ENCODE measurements at regions not wholly inside any gene's neighbourhood (a gene's known extent, or its start where the extent isn't known, plus 50 kb on each side); places are given as distances from the start of the nearest gene placed in this dataset.
"Not testable (repeated sequence)": the region's sequence is repeated elsewhere in the genome, so short reads cannot be mapped to it uniquely, and the experiment has no call there.

DNA sequence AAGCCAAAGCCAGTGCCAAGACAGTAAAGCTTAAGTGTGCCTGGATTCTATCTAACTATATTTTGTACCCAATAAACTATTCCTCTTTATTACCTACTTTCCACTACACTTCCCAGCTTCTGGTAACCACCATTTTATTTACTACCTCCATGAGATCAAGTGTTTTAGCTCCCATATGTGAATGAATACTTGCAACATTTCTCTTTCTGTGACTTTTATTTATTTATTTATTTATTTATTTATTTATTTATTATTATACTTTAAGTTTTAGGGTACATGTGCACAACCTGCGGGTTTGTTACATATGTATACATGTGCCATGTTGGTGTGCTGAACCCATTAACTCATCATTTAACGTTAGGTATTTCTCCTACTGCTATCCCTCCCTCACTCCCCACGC, 582.1 kb downstream of the AMY1C start:
- ChIA-PET POLR2A (ENCODE audit: unreplicated experiment) (no interaction called here), CTCF (no interaction called here)
- H3K27ac ChIP-seq = no peak overlapping the region
- BruUV-seq (replicated peaks) = no TSS peak
- H4K20me1 ChIP-seq (ENCODE audit: insufficient read depth) = no peaks in the 10 kb centered on the region
- H3F3A ChIP-seq (ENCODE audit: insufficient read depth, low read depth) = no peaks in the 10 kb centered on the region
- H3K9me3 ChIP-seq (ENCODE audit: insufficient read depth, low read depth) = no peaks in the 10 kb centered on the region
- no peak overlapping the region for H3K4me2 ChIP-seq
- H3K4me1 ChIP-seq (replicated peaks; ENCODE audit: insufficient read depth) = no peaks in the 10 kb centered on the region
- TF ChIP-seq, protein P1, sequence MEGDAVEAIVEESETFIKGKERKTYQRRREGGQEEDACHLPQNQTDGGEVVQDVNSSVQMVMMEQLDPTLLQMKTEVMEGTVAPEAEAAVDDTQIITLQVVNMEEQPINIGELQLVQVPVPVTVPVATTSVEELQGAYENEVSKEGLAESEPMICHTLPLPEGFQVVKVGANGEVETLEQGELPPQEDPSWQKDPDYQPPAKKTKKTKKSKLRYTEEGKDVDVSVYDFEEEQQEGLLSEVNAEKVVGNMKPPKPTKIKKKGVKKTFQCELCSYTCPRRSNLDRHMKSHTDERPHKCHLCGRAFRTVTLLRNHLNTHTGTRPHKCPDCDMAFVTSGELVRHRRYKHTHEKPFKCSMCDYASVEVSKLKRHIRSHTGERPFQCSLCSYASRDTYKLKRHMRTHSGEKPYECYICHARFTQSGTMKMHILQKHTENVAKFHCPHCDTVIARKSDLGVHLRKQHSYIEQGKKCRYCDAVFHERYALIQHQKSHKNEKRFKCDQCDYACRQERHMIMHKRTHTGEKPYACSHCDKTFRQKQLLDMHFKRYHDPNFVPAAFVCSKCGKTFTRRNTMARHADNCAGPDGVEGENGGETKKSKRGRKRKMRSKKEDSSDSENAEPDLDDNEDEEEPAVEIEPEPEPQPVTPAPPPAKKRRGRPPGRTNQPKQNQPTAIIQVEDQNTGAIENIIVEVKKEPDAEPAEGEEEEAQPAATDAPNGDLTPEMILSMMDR (conservative IDR thresholded peaks at IDR 0.05) = no peak
- no peak for TF ChIP-seq EZH2 (IDR thresholded peaks at IDR 0.05; ENCODE audit: low read depth)
- H3K79me2 ChIP-seq (ENCODE audit: low read depth) = no peaks in the 10 kb centered on the region
- no peak overlapping the region for H3K4me3 ChIP-seq
- H2AFZ ChIP-seq = no peak overlapping the region
- H3K27me3 ChIP-seq (ENCODE audit: insufficient read depth, low read depth) = no peaks in the 10 kb centered on the region
- H3K36me3 ChIP-seq (ENCODE audit: low read depth) = no peaks in the 10 kb centered on the region
- H3K9me2 ChIP-seq (ENCODE audit: insufficient read depth) = no peaks in the 10 kb centered on the region; the same call in 1 of the 2 replicates
- no peak for DNase-seq
- intact Hi-C loops (cut with micrococcal nuclease; ENCODE audit: unreplicated experiment) = no loop called here

DNA sequence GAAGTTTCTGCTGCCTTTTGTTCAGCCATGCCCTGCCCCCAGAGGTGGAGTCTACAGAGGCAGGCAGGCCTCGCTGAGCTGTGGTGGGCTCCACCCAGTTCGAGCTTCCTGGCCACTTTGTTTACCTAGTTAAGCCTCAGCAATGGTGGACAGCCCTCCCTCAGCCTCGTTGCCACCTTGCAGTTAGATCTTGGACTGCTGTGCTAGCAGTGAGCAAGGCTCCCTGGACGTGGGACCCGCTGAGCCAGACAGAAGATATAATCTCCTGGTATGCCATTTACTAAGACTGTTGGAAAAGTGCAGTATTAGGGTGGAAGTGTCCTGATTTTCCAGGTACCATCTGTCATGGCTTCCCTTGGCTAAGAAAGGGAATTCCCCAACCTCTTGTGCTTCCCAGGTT, 588.2 kb downstream of the AMY1C start:
- H3K27ac ChIP-seq; POLR2A ChIA-PET (ENCODE audit: unreplicated experiment); BruUV-seq (replicated peaks); intact Hi-C loops (cut with micrococcal nuclease; ENCODE audit: unreplicated experiment); H3K4me1 ChIP-seq (replicated peaks; ENCODE audit: insufficient read depth); H3K4me3 ChIP-seq; H2AFZ ChIP-seq; H4K20me1 ChIP-seq (ENCODE audit: insufficient read depth); H3K79me2 ChIP-seq (ENCODE audit: low read depth); DNase-seq; H3K9me3 ChIP-seq (ENCODE audit: insufficient read depth, low read depth); H3K9me2 ChIP-seq (ENCODE audit: insufficient read depth); H3K36me3 ChIP-seq (ENCODE audit: low read depth); H3K27me3 ChIP-seq (ENCODE audit: insufficient read depth, low read depth); H3K4me2 ChIP-seq; CTCF ChIA-PET; H3F3A ChIP-seq (ENCODE audit: insufficient read depth, low read depth): not testable (repeated sequence)

DNA sequence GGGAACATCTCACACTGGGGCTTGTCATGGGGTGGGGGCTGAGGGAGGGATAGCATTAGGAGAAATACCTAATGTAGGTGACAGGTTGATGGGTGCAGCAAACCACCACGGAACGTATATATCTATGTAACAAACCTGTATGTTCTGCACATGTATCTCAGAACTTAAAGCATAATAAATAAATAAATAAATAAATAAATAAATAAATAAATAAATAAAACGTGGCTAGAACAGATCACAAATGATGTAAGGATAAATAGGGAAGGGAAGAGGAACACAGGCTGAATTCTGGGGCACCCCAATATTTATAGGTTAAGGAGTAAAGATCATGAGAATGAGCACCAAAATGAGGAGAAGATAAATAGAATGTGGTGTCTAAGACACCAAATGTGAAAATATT, 592.2 kb downstream of the AMY1C start:
- no TSS peak for BruUV-seq (replicated peaks)
- H3K4me2 ChIP-seq = no peak overlapping the region
- no peaks in the 10 kb centered on the region for H3K36me3 ChIP-seq (ENCODE audit: low read depth)
- no peaks in the 10 kb centered on the region for H3K4me1 ChIP-seq (replicated peaks; ENCODE audit: insufficient read depth)
- H2AFZ ChIP-seq = no peak overlapping the region
- POLR2A ChIA-PET (ENCODE audit: unreplicated experiment) = no interaction called here
- no peaks in the 10 kb centered on the region for H3K9me3 ChIP-seq (ENCODE audit: insufficient read depth, low read depth)
- H3K27me3 ChIP-seq (ENCODE audit: insufficient read depth, low read depth) = no peaks in the 10 kb centered on the region
- H3F3A ChIP-seq (ENCODE audit: insufficient read depth, low read depth) = no peaks in the 10 kb centered on the region
- intact Hi-C loops (cut with micrococcal nuclease; ENCODE audit: unreplicated experiment) = no loop called here
- CTCF ChIA-PET = no interaction called here
- H4K20me1 ChIP-seq (ENCODE audit: insufficient read depth) = no peaks in the 10 kb centered on the region
- H3K9me2 ChIP-seq (ENCODE audit: insufficient read depth) = peaks cover 8% of the 10 kb centered on the region; the same call in 1 of the 2 replicates
- H3K4me3 ChIP-seq = no peak overlapping the region
- no peak for DNase-seq
- no peak for TF ChIP-seq EZH2 (IDR thresholded peaks at IDR 0.05; ENCODE audit: low read depth)
- TF ChIP-seq, protein P1 (conservative IDR thresholded peaks at IDR 0.05) = no peak
- H3K27ac ChIP-seq = no peak overlapping the region
- no peaks in the 10 kb centered on the region for H3K79me2 ChIP-seq (ENCODE audit: low read depth)

DNA sequence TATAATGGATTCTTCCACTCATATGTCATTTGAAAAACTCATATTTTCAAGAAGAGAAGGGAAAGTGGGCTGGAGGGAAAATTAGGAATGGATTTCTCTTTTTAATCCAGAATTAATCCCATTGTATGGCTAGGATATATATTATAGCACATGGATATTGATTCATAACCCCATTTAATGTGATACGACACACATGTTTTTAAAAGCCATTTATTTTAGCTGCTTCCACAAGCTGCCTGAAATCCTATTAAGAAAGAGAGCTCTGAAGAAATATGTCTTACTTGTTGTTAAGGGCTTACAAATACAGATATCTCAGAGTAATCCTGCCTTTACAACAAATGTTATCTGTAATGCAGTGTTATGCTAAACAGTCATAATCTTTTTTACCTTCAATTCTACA, 598.6 kb downstream of the AMY1C start:
- BruUV-seq (replicated peaks) = no TSS peak
- H3K79me2 ChIP-seq (ENCODE audit: low read depth) = no peaks in the 10 kb centered on the region
- no peaks in the 10 kb centered on the region for H3K27me3 ChIP-seq (ENCODE audit: insufficient read depth, low read depth)
- CTCF ChIA-PET = no interaction called here
- TF ChIP-seq, protein P1 (conservative IDR thresholded peaks at IDR 0.05) = no peak
- no peak for TF ChIP-seq EZH2 (IDR thresholded peaks at IDR 0.05; ENCODE audit: low read depth)
- no peak overlapping the region for H3K4me2 ChIP-seq
- no peaks in the 10 kb centered on the region for H3K9me2 ChIP-seq (ENCODE audit: insufficient read depth)
- no peaks in the 10 kb centered on the region for H3K36me3 ChIP-seq (ENCODE audit: low read depth)
- no peak for DNase-seq
- intact Hi-C loops (cut with micrococcal nuclease; ENCODE audit: unreplicated experiment) = no loop called here
- POLR2A ChIA-PET (ENCODE audit: unreplicated experiment) = no interaction called here
- H3K9me3 ChIP-seq (ENCODE audit: insufficient read depth, low read depth) = no peaks in the 10 kb centered on the region
- H3K4me1 ChIP-seq (replicated peaks; ENCODE audit: insufficient read depth) = no peaks in the 10 kb centered on the region
- no peak overlapping the region for H2AFZ ChIP-seq
- H3K4me3 ChIP-seq = no peak overlapping the region
- H3K27ac ChIP-seq = no peak overlapping the region
- no peaks in the 10 kb centered on the region for H4K20me1 ChIP-seq (ENCODE audit: insufficient read depth)
- H3F3A ChIP-seq (ENCODE audit: insufficient read depth, low read depth) = no peaks in the 10 kb centered on the region

All from PC-9 (cell line).